Natural killer cell (primary cell): ENCODE measurements at regions not wholly inside any gene's neighbourhood (a gene's known extent, or its start where the extent isn't known, plus 50 kb on each side); places are given as distances from the start of the nearest gene placed in this dataset.

Source experiments
- ATAC-seq, 3 donors: fragments of 150-1000 bp in 2 of 3; fragments of 200-7000 bp in 1 of 3; cut with Tn5 transposase; 1 replicate in 1 of 3; 2 replicates in 2 of 3; pipeline ENCODE4 v1.10.0; 2021; ENCODE audit warnings: mild to moderate bottlenecking in 2 of 3, moderate library complexity in 2 of 3
- DNase-seq, 2 donors: peaks; one replicate each; pipeline versions ENCODE4 v3.0.0 to v3.0.0-alpha.2; 2013 to 2021; ENCODE audit warnings: mixed read lengths in 1 of 2
- H3K27ac ChIP-seq: one replicate; pipeline ENCODE4 v1.5.1; 2013; ENCODE audit warnings: mild to moderate bottlenecking, low read length
- H3K27me3 ChIP-seq: one replicate; pipeline ENCODE4 v1.6.1; 2013; ENCODE audit warnings: low read length; ENCODE audit not compliant: control insufficient read depth, insufficient read depth
- H3K36me3 ChIP-seq: one replicate; pipeline ENCODE4 v1.6.1; 2013; ENCODE audit warnings: low read length; ENCODE audit not compliant: control insufficient read depth, insufficient read depth
- H3K4me1 ChIP-seq: one replicate; pipeline ENCODE4 v1.6.1; 2013; ENCODE audit warnings: low read length; ENCODE audit not compliant: control insufficient read depth, insufficient read depth
- H3K4me3 ChIP-seq: one replicate; pipeline ENCODE4 v1.5.1; 2013; ENCODE audit warnings: low read length
- H3K9me3 ChIP-seq: one replicate; pipeline ENCODE4 v1.6.1; 2013; ENCODE audit warnings: low read length; ENCODE audit not compliant: control insufficient read depth, insufficient read depth
- H3K27ac Mint-ChIP-seq, 2 donors: one replicate each; pipeline ENCODE4 v1.8.0; 2022; ENCODE audit warnings: mild to moderate bottlenecking in 2 of 2, mixed read lengths in 2 of 2, moderate library complexity in 1 of 2
- H3K27me3 Mint-ChIP-seq, 2 donors: one replicate each; pipeline ENCODE4 v1.8.0; 2022; ENCODE audit warnings: low read depth in 2 of 2, mixed read lengths in 2 of 2
- H3K36me3 Mint-ChIP-seq: one replicate; pipeline ENCODE4 v1.8.0; 2022; ENCODE audit warnings: mixed read lengths
- H3K4me1 Mint-ChIP-seq, 2 donors: one replicate each; pipeline ENCODE4 v1.8.0; 2022; ENCODE audit warnings: mixed read lengths in 2 of 2
- H3K4me3 Mint-ChIP-seq: one replicate; pipeline ENCODE4 v1.8.0; 2022; ENCODE audit warnings: mild to moderate bottlenecking, moderate library complexity, mixed read lengths
- H3K9me3 Mint-ChIP-seq, 2 donors: one replicate each; pipeline ENCODE4 v1.8.0; 2022; ENCODE audit warnings: mixed read lengths in 2 of 2
- CTCF ChIP-seq: fragments of 200-600 bp; IDR thresholded peaks from one replicate; pipeline ENCODE4 v1.8.0; 2022; ENCODE audit warnings: antibody characterized with exemption
- WGBS: methylation state at CpG from one replicate; pipeline ENCODE4 v1.1.7; 2013; ENCODE audit warnings: missing lambda C conversion rate; ENCODE audit not compliant: insufficient coverage; 5-methylcytosine and 5-hydroxymethylcytosine counted together
- intact Hi-C: fragments of 100-400 bp; cut with micrococcal nuclease; formaldehyde crosslinking; loops from one replicate; pipeline ENCODE4 v1.14.2; 2022

- Histone ChIP-seq H3K4me1 (no peaks in the 10 kb centered on the region), H3K4me3 (no peak overlapping the region), H3K27ac (no peak overlapping the region), H3K36me3 (no peaks in the 10 kb centered on the region), H3K27me3 (no peaks in the 10 kb centered on the region), H3K9me3 (no peaks in the 10 kb centered on the region)
- TF ChIP-seq CTCF, result no peak
- no peaks in the 10 kb centered on the region for H3K27me3 Mint-ChIP-seq
- WGBS, result 92% methylated on average over 1 of the region's 1 CpG
- no peak overlapping the region for H3K4me3 Mint-ChIP-seq
- no peaks in the 10 kb centered on the region for H3K36me3 Mint-ChIP-seq
- peaks cover 3 to 4% of the 10 kb centered on the region in 2 donors for H3K9me3 Mint-ChIP-seq
- no peak overlapping the region for H3K27ac Mint-ChIP-seq
- intact Hi-C loops, result no loop called here
- DNase-seq (no peak), ATAC-seq (no peak)
- no peaks in the 10 kb centered on the region for H3K4me1 Mint-ChIP-seq
These were observed 699.9 kb upstream of the MEF2C start for GRCh38 chr5:89582768-89583339.

- Histone ChIP-seq H3K9me3 (no peaks in the 10 kb centered on the region), H3K4me3 (no peak overlapping the region), H3K27me3 (no peaks in the 10 kb centered on the region), H3K4me1 (no peaks in the 10 kb centered on the region), H3K36me3 (no peaks in the 10 kb centered on the region), H3K27ac (no peak overlapping the region)
- 84% methylated on average over 1 of the region's 2 CpGs for WGBS
- no peak for TF ChIP-seq CTCF
- intact Hi-C loops, result no loop called here
- DNase-seq, result no peak
- Mint-ChIP-seq H3K4me1 (no peaks in the 10 kb centered on the region), H3K36me3 (no peaks in the 10 kb centered on the region), H3K27me3 (no peaks in the 10 kb centered on the region), H3K27ac (no peak overlapping the region), H3K9me3 (peaks cover 3 to 4% of the 10 kb centered on the region in 2 donors), H3K4me3 (no peak overlapping the region)
- no peak for ATAC-seq
These were observed 698.0 kb upstream of the MEF2C start for GRCh38 chr5:89580976-89581375.

GRCh38 chr5:89575319-89575718 is 692.3 kb upstream of the MEF2C start:
- no peak for TF ChIP-seq CTCF
- H3K36me3 Mint-ChIP-seq, result no peaks in the 10 kb centered on the region
- H3K4me1 ChIP-seq, result no peaks in the 10 kb centered on the region
- intact Hi-C loops, result no loop called here
- H3K27ac Mint-ChIP-seq, result no peak overlapping the region
- DNase-seq (no peak), ATAC-seq (no peak)
- H3K27ac ChIP-seq, result no peak overlapping the region
- H3K9me3 Mint-ChIP-seq, result no peaks in the 10 kb centered on the region
- no peaks in the 10 kb centered on the region for H3K27me3 ChIP-seq
- H3K4me3 Mint-ChIP-seq, result no peak overlapping the region
- H3K27me3 Mint-ChIP-seq, result no peaks in the 10 kb centered on the region
- H3K4me3 ChIP-seq, result no peak overlapping the region
- H3K4me1 Mint-ChIP-seq, result no peaks in the 10 kb centered on the region
- no peaks in the 10 kb centered on the region for H3K9me3 ChIP-seq
- no peaks in the 10 kb centered on the region for H3K36me3 ChIP-seq

DNA sequence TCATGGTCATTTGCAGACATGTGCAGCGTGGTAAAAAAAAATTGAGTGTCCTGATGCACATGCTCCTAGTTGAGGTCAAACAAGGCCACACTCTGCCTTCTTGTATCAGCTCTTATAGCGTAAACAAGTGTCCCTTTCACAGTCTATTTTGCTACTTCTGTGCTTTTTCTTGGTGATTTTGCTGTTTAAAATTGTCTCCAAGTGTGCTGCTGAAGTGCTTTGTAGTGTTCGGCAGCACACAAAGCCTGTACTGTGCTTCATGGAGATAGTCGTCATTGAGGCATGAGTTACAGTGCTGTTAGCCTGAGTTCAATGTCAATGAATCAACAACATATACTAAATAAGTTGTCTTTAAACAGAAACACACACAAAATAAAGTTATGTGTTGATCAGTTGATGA is 690.4 kb upstream of the MEF2C start:
- no peaks in the 10 kb centered on the region for H3K36me3 Mint-ChIP-seq
- no peaks in the 10 kb centered on the region for H3K4me1 Mint-ChIP-seq
- Histone ChIP-seq H3K9me3 (no peaks in the 10 kb centered on the region), H3K4me1 (no peaks in the 10 kb centered on the region), H3K4me3 (no peak overlapping the region), H3K36me3 (no peaks in the 10 kb centered on the region), H3K27me3 (no peaks in the 10 kb centered on the region), H3K27ac (no peak overlapping the region)
- H3K4me3 Mint-ChIP-seq, result no peak overlapping the region
- no peak overlapping the region for H3K27ac Mint-ChIP-seq
- 92% methylated on average over 4 of the region's 4 CpGs for WGBS
- no peaks in the 10 kb centered on the region for H3K9me3 Mint-ChIP-seq
- H3K27me3 Mint-ChIP-seq, result no peaks in the 10 kb centered on the region
- DNase-seq (no peak), ATAC-seq (no peak)
- no peak for TF ChIP-seq CTCF
- intact Hi-C loops, result no loop called here
